ENCODE measurements at regions not wholly inside any gene's neighbourhood (a gene's known extent, or its start where the extent isn't known, plus 50 kb on each side); places are given as distances from the start of the nearest gene placed in this dataset.

GRCh38 chr9:24382566-24382965, 163.1 kb downstream of the IZUMO3 start:
- Histone ChIP-seq H3K27me3 (no peaks in the 10 kb centered on the region), H3K9me3 (peaks cover 0 to 8% (median 0%) of the 10 kb centered on the region in 4 donors), H3K4me3 (no peak overlapping the region), H3K36me3 (no peaks in the 10 kb centered on the region), H3K27ac (replicated peaks in 1 of 4) (no peak overlapping the region), H3K4me1 (no peaks in the 10 kb centered on the region)
- TF ChIP-seq POLR2A (IDR thresholded peaks at IDR 0.05; ENCODE audit: low read depth), result no peak
- no peak for TF ChIP-seq EP300 (IDR thresholded peaks at IDR 0.05)
- TF ChIP-seq, protein P1, sequence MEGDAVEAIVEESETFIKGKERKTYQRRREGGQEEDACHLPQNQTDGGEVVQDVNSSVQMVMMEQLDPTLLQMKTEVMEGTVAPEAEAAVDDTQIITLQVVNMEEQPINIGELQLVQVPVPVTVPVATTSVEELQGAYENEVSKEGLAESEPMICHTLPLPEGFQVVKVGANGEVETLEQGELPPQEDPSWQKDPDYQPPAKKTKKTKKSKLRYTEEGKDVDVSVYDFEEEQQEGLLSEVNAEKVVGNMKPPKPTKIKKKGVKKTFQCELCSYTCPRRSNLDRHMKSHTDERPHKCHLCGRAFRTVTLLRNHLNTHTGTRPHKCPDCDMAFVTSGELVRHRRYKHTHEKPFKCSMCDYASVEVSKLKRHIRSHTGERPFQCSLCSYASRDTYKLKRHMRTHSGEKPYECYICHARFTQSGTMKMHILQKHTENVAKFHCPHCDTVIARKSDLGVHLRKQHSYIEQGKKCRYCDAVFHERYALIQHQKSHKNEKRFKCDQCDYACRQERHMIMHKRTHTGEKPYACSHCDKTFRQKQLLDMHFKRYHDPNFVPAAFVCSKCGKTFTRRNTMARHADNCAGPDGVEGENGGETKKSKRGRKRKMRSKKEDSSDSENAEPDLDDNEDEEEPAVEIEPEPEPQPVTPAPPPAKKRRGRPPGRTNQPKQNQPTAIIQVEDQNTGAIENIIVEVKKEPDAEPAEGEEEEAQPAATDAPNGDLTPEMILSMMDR (IDR thresholded peaks at IDR 0.05), result no peak
- no peak for TF ChIP-seq POLR2AphosphoS5 (IDR thresholded peaks at IDR 0.05)
- intact Hi-C loops (cut with DNase I), result no loop called here
- DNase-seq (ENCODE audit: extremely low spot score), result no peak
- 93% methylated on average over 3 of the region's 3 CpGs for WGBS

DNA sequence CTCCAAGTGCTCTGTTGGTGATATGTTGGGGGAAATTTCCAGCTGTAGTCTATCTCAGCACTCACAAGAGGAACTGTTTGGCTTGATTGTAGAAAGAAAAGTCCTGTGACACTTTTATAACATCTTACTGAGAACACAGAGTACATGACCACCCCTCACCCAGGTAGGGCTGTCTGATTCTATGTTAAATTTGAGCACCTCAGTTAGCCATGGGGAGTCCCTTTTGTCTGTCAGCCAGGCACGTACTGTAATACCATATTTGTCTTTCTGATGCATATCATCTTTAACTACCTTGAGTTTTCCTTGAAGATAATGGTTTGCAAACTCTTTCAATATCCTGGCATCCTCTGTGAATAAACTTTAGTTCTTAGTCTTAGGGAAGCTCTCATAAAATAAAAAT, 164.5 kb downstream of the IZUMO3 start:
- Histone ChIP-seq H3K4me1 (no peaks in the 10 kb centered on the region), H3K27ac (replicated peaks in 1 of 4) (no peak overlapping the region), H3K27me3 (no peaks in the 10 kb centered on the region), H3K4me3 (no peak overlapping the region), H3K36me3 (no peaks in the 10 kb centered on the region), H3K9me3 (peaks cover 0 to 17% (median 4%) of the 10 kb centered on the region in 4 donors)
- intact Hi-C loops (cut with DNase I), result no loop called here
- TF ChIP-seq, protein P1 (IDR thresholded peaks at IDR 0.05), result no peak
- TF ChIP-seq POLR2AphosphoS5 (IDR thresholded peaks at IDR 0.05), result no peak
- no peak for TF ChIP-seq POLR2A (IDR thresholded peaks at IDR 0.05; ENCODE audit: low read depth)
- no peak for TF ChIP-seq EP300 (IDR thresholded peaks at IDR 0.05)
- DNase-seq (ENCODE audit: extremely low spot score), result no peak
- WGBS, result 89% methylated on average over 1 of the region's 1 CpG

GRCh38 chr9:24359046-24359445, 186.7 kb downstream of the IZUMO3 start:
- no peak overlapping the region for H3K27ac ChIP-seq (replicated peaks in 1 of 4)
- no peak for DNase-seq (ENCODE audit: extremely low spot score)
- H3K27me3 ChIP-seq, result no peaks in the 10 kb centered on the region
- H3K4me1 ChIP-seq, result no peaks in the 10 kb centered on the region
- no peaks in the 10 kb centered on the region for H3K36me3 ChIP-seq
- intact Hi-C loops (cut with DNase I), result no loop called here
- no peak overlapping the region for H3K4me3 ChIP-seq
- TF ChIP-seq EP300 (IDR thresholded peaks at IDR 0.05) (no peak), POLR2A (IDR thresholded peaks at IDR 0.05; ENCODE audit: low read depth) (no peak), POLR2AphosphoS5 (IDR thresholded peaks at IDR 0.05) (no peak)
- TF ChIP-seq, protein P1 (IDR thresholded peaks at IDR 0.05), result no peak
- H3K9me3 ChIP-seq, result peaks cover 0 to 13% (median 5%) of the 10 kb centered on the region in 4 donors
- 89% methylated on average over 5 of the region's 5 CpGs for WGBS

DNA sequence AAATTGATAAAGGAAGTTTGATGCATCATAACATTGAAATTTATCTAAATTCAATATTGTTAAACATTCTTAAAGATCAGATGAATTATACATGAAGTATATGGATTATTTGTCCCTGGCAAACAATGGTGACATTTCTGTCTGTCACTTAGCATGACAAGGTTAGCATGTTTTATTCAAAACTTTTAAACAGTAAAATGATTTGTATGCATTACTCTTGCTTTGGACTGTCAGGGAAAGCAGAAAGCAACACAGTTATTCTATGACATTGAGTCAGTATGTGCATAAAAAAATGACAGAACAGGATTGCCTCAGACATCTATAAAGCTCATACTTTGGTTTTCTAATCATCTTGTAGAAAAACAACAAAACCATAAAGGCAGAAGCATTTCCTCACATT, 193.7 kb downstream of the IZUMO3 start:
- H3K4me1 ChIP-seq, result no peaks in the 10 kb centered on the region
- H3K4me3 ChIP-seq, result no peak overlapping the region
- H3K36me3 ChIP-seq, result no peaks in the 10 kb centered on the region
- no peaks in the 10 kb centered on the region for H3K27me3 ChIP-seq
- intact Hi-C loops (cut with DNase I), result no loop called here
- no peak for DNase-seq (ENCODE audit: extremely low spot score)
- H3K9me3 ChIP-seq, result peaks cover 0 to 3% (median 0%) of the 10 kb centered on the region in 4 donors
- TF ChIP-seq, protein P1 (IDR thresholded peaks at IDR 0.05), result no peak
- no peak for TF ChIP-seq POLR2AphosphoS5 (IDR thresholded peaks at IDR 0.05)
- no peak for TF ChIP-seq EP300 (IDR thresholded peaks at IDR 0.05)
- no peak for TF ChIP-seq POLR2A (IDR thresholded peaks at IDR 0.05; ENCODE audit: low read depth)
- H3K27ac ChIP-seq (replicated peaks in 1 of 4), result no peak overlapping the region

- Histone ChIP-seq H3K4me1 (no peaks in the 10 kb centered on the region), H3K9me3 (no peaks in the 10 kb centered on the region), H3K4me3 (no peak overlapping the region), H3K36me3 (no peaks in the 10 kb centered on the region), H3K27me3 (no peaks in the 10 kb centered on the region), H3K27ac (replicated peaks in 1 of 4) (no peak overlapping the region)
- intact Hi-C loops (cut with DNase I), result no loop called here
- TF ChIP-seq, protein P1 (IDR thresholded peaks at IDR 0.05), result no peak
- no peak for TF ChIP-seq POLR2AphosphoS5 (IDR thresholded peaks at IDR 0.05)
- no peak for TF ChIP-seq EP300 (IDR thresholded peaks at IDR 0.05)
- no peak for TF ChIP-seq POLR2A (IDR thresholded peaks at IDR 0.05; ENCODE audit: low read depth)
- WGBS, result 79% methylated on average over 2 of the region's 2 CpGs
- DNase-seq (ENCODE audit: extremely low spot score), result no peak
Measured at GRCh38 chr9:24351258-24351657, 194.4 kb downstream of the IZUMO3 start.
